HuH-7 (cell line): ENCODE measurements at regions not wholly inside any gene's neighbourhood (a gene's known extent, or its start where the extent isn't known, plus 50 kb on each side); places are given as distances from the start of the nearest gene placed in this dataset.

ENCODE experiments used
- DNase-seq: peaks from one replicate; pipeline ENCODE4 v3.0.0; 2011; ENCODE audit warnings: low spot score

DNA sequence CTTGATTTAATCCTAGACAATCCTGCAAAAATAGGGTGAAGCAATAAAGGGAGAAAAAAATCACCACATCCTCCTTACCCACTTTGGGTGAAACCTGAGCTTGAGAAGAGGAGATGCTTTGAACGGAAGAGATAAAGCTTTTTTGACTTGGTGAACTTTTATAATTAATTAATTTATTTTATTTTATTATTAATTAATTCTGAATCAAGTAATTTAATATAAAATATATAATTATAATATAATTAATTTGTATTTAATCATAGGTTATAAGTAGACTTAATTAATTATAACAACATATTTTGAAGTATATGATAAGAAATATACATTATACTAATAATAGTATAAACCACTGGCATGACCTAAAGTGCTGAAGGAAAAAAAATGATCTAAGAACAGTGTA, 2164.8 kb downstream of the LRRC4C start:
- DNase-seq, result no peak

DNA sequence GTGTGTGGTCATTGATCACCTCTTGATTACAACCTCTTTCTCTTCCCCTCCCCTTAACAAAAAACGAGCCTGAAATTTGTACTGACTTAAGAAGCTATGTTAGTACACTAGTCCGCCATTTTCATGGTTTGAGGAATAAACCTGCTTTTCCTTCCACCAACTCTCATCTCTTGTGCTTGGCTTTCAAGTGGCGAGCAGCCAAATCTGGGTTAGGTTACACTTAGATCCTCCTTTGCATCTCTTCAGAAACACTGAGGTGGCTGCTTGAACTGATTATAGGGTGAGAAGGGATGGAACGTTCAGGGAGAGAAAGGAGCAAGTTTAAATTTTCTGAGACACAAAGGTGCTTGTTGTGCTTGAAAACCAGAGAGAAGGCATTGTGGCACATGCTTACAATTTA, 2171.4 kb downstream of the LRRC4C start:
- DNase-seq, result no peak

DNA sequence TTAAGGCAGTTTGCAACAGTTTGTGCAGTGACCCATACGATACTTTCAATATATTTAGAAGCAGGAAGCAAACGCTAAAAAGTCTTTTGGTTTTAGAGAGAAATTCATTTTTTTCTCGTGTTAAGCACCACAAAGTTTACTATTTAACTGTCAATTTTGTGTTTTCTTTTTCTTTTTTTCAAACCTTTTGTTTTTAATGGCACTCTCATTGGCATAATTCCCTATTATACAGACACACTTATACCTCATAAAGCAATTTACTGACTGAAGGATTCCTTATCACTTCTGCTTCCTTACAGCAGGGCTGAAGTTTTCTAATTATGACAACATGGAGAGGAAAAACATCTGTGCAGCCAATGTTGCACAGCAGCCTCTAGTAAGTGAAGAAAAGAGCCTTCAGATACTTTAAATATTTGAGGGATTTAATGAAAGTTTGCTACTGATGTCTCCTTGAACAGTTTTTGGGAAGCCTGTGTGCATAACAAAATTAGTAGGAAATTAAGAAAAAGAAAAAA, 2191.2 kb downstream of the LRRC4C start:
- DNase-seq, result no peak

DNA sequence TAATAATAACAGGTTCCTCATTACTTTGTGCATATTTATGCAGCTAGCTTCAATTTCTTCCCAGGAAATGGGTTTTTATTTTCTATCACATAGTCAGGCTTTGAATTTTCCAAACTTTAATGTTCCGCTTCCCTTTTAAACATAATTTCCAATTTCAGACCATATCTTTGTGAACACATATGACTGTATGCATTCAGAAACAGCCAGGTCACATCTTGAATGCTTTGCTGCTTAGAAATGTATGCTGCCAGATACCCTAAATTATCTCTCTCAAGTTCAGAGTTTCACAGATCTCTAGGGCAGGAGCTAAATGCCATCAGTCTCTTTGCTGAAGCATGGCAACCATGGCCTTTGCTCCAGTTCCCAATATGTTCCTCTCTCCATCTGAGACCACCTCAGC, 2203.8 kb downstream of the LRRC4C start:
- no peak for DNase-seq

DNA sequence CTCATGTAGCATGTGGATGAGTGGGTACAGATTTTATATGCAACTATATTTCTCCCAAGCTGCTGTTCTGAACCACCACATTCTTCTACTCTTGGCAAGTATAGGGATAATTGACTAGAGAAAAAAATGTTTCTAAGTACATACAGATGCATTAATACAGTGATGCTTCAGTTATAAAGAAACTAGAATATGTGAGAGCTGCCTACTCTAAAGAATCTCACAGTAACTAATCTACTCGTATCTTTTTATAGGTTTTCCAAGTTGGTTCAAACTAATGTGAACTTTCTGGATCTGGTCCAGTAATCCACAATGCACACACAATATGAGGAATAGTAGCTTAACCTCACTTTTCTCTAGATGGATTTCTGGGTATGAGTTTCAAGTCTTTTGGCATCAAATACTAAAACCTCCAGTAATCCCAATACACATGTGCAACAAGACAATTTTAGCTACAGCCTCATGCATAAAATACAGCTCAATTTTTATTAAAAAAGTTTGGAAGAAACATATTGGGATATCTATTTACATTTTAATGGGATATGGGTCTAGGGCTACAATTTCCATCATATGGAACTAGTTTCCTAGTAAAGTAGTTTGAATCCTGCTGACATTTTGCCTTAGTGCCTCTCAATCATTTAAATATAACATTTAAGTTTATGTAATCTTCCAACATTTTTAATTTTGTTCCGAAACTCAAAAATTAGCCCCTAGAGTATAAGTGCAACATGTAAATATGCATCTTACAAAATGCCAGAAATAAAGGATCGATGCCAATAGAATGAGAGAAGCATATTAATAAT, 2209.7 kb downstream of the LRRC4C start:
- DNase-seq, result no peak

DNA sequence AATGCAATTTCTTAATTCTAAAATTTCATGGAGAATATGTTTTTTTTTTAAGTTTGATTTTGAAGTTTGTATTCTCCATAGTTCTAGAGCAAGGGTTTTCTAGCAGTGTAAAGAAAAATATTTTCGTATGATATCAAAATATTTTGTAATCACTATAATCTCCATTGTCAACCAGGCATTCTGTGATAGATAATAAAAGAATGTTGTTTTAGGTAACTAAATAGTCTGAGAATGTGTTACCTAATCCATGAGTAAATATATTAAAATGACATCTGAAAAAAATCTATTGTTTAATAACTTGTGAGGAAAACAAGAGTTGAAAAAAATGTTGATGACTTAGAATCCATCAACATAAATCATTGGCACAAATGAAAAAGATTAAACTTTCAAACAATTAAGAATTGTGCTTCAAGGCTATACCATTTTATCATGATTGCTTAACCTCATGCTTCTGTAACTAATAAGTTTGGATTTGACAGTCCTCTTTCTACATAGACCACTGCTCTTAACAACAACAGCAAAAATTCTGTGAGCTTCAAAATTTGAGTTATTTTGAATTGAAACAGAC, 2211.8 kb downstream of the LRRC4C start:
- DNase-seq, result no peak

DNA sequence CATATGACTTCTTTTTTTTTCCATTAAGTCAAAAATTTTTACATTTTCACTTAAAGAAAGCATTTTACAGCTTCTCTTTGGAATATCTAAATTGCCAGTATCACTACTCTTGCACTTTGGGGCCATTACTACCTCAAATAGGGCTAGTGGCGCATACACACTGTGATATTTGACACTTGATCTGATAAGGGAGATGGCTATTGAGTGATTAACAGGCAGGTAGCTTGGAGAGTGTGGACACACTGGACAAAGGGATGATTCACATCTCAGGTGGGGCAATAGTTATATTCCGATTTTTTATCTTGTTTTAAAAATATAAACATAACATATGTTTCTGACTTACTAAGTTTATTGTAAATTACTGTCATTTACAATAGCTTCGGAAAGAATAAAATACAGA, 2219.9 kb downstream of the LRRC4C start:
- DNase-seq, result no peak

DNA sequence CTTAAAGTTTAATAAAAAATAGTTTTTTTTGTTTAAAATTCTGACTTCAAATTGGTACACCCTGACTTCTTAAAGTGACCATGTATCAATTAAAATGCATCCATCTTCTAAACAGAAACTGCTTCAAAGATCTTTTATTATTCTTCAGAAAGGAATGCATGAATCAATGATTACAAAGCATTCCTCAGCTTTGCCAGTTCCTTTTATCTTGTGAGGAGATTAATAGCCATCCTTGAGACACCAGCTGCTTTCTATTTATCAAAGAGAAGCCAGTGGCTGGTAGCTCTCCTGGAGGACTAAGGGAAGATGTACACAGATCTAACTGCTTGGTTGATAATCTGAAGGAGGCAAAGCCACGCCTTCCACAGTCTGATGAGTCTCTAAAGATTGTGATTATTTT, 2222.5 kb downstream of the LRRC4C start:
- no peak for DNase-seq

DNA sequence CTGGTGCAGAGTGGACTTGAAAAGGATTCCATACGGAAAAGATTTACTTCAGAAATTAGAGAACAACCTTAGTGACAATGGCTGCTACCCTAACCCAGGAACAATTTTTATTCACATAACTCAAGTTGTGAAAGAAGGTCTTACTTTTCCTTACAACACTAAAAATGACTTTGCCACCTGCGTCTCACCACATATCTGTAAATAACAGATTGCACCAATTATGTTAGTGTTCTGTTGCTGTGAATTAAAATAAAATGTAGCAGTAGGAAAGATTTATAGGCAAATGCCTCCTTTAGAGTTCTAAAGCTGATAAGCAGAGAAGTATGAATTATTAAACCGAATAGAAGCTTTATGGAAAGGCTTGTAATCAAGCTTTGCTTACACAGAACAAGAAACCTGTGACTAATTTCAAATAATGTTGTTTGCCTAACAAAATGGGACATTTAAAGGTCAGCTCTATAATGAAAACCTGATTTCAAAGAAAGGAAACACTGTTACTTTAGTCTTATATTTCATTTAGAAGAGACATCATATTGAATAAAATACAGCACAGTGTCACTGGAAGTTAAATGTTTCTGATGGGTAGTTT, 2237.8 kb downstream of the LRRC4C start:
- DNase-seq, result no peak

DNA sequence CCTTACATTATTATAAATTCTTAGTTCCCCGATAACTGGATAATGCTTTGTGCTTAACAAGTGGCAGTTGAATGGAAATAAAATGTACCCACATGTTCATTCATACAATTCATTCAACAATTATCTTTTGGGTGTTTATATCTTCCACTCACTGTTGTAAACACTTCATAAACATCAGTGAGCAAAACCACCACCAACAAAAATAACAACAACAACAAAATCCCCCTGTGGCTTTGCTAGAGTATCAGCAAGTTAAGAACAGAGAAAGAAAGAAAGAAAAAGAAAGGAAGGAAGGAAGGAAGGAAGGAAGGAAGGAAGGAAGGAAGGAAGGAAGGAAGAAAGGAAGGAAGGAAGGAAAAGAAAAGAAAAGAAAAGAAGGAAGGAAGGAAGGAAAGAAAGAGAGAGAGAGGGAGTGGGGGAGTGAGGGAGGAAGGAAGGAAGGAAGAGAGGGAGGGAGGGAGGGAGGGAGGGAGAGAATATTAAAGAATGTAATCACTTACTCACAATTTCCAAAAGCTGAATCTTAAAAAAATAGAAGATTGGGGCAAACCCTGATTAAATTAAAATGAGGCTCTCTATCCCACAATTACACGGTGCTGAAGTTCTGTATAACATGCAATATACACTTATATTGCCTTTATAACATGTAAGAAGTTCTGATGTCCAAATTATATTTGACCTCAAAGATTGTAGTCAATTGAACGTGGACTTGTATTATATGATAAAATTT, 2238.8 kb downstream of the LRRC4C start:
- no peak for DNase-seq

DNA sequence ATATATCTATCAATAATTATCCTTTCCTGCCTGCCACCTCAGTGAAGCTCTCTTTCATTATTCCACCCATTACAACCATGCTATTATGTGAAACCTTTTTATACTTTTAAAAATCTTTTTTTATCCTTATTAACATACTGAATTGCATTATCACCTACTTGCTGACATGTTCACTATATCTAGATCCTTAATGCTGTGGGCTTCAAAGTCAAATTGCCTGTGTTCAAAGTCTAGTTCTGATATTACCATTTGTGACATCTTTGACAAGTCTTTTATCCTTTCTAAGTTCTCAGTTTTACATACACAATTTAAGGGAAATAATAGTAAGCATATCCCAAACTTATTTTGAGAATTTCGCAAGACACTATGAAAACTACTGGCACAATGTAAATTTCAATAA, 2239.4 kb downstream of the LRRC4C start:
- no peak for DNase-seq

DNA sequence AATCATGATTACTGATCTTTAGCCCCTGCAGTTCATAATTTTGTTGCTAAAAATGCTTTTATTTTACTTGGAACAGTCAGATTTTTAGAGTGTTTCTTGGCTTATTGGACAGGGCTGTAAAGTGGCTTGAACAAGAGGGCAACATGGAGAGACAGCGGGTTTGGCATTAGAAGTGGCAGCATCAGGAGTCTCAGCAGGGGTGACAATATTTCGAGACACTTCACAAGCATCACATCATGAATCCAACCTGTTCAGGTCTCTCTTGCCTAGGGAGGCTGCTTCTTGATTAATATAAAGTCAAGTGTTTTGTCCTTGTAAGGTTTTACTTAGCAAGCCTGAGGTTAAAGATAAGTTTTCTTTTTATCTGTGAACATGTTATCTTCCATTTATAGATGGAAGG, 2249.5 kb downstream of the LRRC4C start:
- no peak for DNase-seq

DNA sequence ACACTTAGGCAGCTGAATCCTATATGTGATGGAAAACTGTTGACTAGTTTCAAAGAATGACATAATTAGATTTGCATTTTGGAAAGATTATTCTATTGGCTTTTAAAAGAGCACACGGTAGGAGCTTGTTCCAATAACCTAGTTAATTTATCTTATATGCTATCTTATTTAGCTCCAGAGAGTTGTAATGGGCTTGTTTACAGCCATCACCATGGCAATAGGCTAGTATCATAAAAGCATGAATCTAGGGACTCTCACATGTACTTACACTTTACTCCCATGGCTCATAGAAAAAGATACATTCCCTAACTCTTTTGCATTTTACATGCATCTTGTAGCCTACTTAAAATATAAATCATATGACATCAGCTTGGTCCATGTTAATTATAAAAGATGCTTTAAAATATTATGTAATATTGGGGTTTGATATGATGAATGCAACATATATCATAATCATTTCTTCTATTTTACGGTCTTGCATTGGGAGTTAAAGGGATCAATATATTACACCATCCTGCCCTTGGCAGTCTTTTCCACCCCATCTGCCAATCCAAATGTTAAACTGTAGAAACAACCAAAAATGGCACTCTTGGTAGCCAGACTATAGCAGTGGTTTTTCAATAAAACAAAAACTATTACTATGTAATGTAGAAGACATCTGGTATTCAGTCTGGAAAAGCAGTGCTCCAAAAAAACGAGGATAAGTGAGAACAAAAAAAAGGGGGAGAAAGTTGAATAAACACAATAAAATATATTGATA, 2254.0 kb downstream of the LRRC4C start:
- no peak for DNase-seq

DNA sequence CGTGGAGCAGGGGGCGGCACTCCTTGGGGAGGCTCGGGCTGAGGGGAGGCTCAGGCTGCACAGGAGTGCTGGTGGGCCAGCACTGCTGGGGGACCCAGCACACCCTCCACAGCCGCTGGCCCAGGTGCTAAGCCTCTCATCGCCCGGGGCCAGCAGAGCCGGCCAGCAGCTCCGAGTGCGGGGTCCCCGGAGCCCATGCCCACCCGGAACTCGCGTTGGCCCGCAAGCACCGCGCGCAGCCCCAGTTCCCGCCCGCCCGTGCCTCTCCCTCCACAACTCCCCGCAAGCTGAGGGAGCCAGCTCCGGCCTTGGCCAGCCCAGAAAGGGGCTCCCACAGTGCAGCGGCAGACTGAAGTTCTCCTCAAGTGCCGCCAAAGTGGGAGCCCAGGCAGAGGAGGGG, 2266.8 kb downstream of the LRRC4C start:
- DNase-seq, result no peak

DNA sequence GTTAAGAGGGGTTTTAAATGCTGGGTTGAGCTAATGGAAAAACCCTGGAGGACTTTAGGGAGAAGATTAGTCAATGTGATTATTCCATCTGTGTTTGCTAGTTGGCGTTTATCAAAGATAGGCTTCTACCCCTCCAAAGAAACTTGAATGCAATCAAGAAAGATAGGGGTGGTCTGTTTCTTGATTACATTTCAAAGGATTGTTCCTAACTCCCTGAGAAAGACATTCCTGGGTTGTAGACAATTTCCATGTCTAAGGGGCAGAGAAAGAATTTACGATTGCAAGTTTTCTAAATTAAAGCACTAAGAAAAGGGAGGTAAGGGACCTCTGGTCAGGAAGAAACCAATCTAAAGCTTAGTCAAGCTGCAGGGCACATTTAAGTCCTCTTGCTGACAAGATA, 2268.7 kb downstream of the LRRC4C start:
- no peak for DNase-seq

DNA sequence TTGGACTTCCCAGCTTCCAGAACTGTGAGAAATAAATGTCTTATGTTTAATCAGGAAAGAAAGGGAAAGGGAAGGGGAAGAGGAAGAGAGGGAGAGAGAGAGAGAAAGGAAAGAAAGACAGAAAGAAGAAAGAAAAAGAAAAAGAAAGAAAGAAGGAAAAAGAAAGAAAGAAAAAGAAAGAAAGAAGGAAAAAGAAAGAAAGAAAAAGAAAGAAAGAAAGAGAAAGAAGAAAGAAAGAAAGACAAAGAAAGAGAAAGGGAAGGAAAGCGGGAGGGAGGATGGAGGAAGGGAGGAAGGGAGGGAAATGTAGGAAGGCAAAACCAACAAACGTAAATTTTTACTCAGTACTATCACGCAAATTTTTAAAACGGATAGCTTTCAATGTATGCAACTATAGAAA, 2281.8 kb downstream of the LRRC4C start:
- no peak for DNase-seq

DNA sequence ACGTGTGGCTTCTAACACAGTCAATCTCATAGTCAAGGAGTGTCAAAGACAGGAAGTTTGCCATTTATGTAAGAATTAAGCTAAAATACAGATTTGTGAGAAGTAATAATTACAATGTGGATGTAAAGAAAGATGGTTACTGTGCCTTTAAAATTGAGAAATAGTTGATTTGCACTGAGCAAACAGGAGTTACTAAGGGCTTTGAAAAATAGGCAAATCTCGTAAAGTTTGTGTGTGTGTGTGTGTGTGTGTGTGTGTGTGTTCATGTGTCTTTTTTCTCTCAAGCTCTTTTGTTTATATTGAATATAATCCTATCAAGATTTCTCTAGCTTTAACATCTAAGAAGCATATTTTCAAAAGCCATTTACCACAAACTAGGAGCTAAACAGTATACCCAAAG, 2284.5 kb downstream of the LRRC4C start:
- DNase-seq, result no peak

DNA sequence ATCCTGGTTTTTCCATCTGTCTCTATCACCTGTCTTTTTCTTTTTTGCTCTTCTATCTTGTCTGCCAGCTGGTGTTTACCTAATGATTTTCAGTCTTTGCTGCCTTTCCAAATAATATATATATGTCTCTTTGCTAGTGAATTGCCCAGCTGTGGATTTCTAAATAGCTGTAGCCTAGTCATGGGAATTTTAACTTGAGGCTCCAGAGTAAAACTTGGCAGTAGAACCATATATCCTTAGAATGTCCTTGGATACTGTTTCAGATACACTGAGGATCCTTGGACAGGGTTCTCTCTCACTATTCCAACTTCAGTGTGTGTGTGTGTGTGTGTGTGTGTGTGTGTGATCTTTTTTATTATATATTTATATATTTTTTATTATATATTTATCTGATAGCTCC, 2285.3 kb downstream of the LRRC4C start:
- no peak for DNase-seq

DNA sequence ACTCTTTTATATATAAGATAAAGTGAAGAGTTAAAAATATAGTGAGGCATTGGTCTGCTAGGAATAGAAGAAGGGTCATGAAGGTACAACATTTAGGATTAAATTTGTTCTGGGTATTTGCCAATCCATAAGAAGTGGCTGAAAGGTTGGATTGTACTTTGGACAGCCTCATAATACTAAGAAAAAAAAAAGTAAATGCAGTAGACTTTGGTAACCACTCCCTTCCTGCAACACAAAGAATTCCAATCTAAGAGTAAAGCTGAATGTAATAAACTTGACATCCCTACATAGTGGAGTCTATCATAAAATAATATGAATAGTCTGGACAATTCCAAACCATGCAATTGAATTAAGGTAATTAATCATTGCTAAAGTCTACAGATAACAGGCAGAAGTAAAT, 2294.4 kb downstream of the LRRC4C start:
- DNase-seq, result no peak

DNA sequence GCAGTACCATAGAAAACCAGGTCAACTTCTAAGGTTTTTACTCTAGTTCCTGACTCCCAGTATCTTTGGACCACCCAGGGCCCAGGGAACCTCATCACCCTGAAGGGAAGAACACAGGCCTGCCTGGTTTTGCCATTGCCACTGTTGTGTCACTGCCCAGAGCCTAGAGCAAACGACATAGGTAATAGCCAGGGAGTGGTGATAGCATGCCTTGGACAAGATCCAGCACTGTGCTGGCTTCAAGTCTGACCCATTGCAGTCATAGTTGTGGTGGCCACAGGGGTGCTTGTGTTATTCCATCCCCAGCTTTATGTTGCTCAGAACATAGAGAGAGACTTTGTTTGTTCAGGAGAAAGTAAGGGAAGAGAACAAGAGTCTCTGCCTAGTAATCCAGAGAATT, 2310.2 kb downstream of the LRRC4C start:
- no peak for DNase-seq

DNA sequence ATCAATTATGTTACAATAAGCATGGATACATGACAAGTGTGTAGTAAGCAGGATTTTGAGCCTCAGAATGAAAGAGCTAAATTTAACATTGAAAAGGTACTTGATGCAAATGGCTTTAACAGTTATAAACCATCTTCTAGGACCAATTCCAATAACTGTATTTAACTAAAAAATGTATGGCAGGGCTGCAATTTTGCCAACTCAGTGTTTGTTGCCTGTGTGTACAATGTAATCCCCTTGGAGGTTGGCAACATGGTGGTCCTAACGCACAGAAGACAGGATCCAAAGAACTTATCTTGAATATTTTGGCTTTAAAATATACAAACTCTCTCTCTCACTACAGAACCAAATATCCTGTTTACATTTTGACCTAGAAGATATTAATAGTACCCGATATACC, 2314.1 kb downstream of the LRRC4C start:
- no peak for DNase-seq
